GM20000 (cell line): ENCODE measurements at regions not wholly inside any gene's neighbourhood (a gene's known extent, or its start where the extent isn't known, plus 50 kb on each side); places are given as distances from the start of the nearest gene placed in this dataset.

ENCODE experiments used
- DNase-seq: peaks from one replicate; pipeline ENCODE4 v3.0.0; 2012; ENCODE audit warnings: low spot score
- TF ChIP-seq, protein P1 (sequence below): IDR thresholded peaks from 2 replicates; pipeline ENCODE4 v1.5.1; 2012; ENCODE audit warnings: mild to moderate bottlenecking, control low read depth; ENCODE audit errors: extremely low read depth, missing control alignments

DNA sequence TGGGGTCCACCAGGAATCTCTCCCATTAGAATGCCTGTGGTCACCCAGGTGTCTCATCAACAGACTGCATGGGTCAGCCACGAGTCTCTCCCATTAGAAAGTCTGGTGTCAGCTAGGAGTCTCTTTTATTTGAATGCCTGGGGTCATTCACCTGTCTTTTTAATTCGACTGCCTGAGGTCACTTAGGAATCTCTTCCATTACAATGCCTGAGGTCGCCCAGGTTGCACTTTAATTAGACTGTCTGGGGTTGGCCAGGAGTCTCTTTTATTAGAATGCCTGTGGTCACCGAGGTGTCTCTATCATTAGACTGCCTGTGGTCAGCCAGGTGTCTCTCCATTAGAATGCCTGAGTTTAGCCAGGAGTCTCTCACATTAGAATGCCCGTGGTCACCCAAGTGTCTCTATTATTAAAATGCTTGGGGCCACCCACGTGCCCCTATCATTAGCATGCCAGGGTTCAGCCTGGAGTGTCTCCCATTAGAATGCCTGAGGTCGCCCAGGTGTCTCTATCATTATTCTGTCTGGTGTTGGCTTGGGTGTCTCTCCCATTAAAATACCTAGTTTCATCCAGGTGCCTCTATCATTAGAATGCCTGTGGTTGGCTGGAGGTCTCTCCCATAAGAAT is 1474.3 kb downstream of the UQCRFS1 start:
- TF ChIP-seq, protein P1, sequence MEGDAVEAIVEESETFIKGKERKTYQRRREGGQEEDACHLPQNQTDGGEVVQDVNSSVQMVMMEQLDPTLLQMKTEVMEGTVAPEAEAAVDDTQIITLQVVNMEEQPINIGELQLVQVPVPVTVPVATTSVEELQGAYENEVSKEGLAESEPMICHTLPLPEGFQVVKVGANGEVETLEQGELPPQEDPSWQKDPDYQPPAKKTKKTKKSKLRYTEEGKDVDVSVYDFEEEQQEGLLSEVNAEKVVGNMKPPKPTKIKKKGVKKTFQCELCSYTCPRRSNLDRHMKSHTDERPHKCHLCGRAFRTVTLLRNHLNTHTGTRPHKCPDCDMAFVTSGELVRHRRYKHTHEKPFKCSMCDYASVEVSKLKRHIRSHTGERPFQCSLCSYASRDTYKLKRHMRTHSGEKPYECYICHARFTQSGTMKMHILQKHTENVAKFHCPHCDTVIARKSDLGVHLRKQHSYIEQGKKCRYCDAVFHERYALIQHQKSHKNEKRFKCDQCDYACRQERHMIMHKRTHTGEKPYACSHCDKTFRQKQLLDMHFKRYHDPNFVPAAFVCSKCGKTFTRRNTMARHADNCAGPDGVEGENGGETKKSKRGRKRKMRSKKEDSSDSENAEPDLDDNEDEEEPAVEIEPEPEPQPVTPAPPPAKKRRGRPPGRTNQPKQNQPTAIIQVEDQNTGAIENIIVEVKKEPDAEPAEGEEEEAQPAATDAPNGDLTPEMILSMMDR = no peak
- no peak for DNase-seq

DNA sequence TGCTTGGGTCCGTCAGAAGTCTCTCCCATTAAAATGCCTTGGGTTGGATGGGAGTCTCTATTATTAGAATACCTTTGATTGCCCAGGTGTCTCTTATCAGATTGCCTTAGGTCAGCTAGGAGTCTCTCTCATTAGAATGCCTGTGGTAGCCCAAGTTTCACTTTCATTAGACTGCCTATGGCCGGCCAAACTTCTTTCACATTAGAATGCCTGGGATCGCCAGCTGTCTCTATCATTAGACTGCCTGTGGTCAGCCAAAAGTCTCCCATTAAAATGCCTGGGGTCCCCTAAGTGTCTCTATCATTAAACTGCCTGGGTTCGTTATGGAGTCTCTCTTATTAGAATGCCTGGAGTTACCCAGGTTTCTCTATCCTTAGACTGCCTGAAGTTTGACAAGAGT is 1476.7 kb downstream of the UQCRFS1 start:
- no peak for DNase-seq
- TF ChIP-seq, protein P1 = no peak

DNA sequence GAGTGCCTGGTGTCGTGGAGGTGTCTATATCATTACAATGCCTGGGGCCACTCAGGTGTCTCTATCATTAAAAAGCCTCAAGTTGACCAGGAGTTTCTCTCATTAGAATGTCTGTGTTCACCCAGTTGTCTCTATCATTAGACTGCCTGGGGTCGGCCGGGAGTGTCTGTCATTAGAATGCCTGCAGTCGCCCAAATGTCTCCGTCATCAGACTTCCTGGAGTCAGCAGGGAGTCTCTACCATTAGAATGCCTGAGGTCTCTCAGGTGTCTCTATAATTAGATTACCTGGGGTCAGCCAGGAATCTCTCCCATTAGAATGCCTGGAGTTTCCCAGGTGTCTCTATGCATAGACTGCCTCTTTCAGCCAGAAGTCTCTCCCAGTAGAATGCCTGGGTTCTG is 1477.6 kb downstream of the UQCRFS1 start:
- no peak for DNase-seq
- TF ChIP-seq, protein P1 = no peak

DNA sequence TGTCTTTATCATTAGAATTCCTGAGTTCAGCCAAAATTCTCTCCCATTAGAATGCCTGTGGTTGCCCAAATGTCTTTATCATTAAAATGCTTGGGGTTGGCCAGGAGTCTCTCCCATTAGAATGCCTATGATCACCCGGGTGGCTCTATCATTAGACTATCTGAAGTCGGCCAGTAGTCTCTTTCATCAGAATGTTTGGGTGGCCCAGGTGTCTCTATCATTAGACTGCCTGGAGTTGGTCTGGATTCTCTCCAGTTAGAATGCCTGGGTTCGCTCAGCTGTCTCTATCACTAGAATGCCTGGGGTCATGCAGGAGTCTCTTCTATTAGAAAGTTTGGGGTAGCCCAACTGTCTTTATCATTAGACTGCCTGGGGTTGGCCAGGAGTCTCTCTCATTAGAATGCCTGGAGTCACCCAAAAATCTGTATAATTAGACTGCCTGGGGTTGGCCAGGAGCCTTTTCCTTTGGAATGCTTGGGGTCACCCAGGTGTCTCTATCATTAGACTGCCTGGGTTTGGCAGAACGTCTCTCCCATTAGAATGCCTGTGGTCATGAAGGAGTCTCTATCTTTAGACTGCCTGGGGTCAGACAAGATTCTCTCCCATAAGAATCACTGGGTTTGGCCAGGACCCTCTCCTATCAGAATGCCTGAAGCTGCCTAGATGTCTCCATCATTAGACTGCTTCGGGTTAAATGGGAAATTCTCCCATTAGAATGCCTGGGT is 1478.3 kb downstream of the UQCRFS1 start:
- TF ChIP-seq, protein P1 = no peak
- no peak for DNase-seq

DNA sequence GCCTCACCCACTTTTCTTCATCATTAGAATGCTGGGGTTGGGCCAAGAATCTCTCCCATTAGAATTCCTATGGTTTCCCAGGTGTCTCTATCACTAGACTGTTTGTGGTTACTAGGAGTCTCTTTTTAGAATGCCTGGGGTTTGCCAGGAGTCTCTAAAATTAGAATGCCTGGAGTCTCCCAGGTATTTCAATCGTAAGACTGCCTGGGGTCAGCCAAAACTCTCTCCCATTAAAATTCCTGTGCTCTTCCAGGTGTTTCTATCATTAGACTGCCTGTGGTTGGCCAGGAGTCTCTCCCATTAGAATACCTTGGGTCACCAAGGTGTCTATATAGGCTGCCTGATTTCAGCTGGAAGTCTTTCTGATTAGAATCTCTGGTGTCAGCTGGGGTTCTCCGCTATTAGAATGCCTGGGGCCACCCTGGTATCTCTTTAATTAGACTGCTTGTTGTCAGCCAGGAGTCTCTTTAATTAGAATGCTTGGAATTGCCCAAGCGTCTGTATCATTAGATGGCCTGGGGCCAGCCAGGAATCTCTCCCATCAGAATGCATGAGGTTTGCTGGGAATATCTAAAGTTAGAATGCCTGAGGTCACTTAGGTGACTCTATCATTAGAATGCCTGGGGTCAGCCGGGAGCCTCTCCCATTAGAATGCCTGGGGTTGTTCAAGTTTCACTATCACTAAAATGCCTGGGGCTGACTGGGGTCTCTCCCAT is 1479.2 kb downstream of the UQCRFS1 start:
- TF ChIP-seq, protein P1 = no peak
- DNase-seq = no peak

DNA sequence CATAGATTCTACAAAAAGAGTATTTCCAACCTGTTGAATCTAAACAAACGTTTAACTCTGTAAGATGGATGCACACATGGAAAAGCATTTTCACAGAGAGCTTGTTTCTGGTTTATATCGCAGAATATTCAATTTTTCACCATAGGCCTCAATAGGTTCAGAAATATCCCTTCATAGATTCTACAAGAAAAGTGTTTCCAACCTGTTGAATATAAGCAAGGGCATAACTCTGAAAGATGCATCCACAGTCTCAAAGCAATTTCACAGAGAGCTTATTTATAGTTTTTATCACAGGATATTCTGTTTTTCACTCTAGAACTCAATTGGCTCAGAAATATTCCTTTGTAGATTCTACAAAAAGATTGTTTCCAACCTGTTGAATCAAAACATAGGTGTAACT is 1483.6 kb downstream of the UQCRFS1 start:
- TF ChIP-seq, protein P1 = no peak

DNA sequence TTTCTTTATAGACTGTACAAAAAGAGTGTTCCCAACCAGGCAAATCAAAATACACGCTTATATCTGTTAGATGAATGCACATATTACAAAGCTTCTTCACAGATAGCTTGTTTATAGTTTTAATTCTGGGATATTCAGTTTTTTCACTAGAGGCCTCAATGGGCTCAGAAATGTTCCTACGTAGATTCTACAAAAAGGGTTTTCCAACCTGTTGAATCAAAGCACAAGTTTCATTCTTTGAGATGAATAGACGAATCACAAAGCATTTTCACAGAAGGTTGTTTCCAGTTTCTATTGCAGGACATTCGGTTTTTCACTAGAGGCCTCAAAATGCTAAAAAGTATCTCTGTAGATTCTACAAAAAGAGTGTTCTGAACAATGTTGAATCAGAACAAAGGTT is 1490.3 kb downstream of the UQCRFS1 start:
- no peak for DNase-seq
- TF ChIP-seq, protein P1 = no peak

More for the DNA sequence above, 1483.6 kb downstream of the UQCRFS1 start:
- DNase-seq = no peak
